Stimulated activated CD4-positive, alpha-beta T cell treated with anti-CD3 and anti-CD28 coated beads, Interleukin-1b, Interleukin-23, amount 100 ng/mL, for 24 hours (primary cell): ENCODE measurements at regions not wholly inside any gene's neighbourhood (a gene's known extent, or its start where the extent isn't known, plus 50 kb on each side); places are given as distances from the start of the nearest gene placed in this dataset.

ENCODE experiments used
- DNase-seq, 4 experiments: peaks; one replicate each; pipeline ENCODE4 v3.0.0-alpha.2; 2020; ENCODE audit warnings: low read depth in 4 of 4, low spot score in 1 of 4

GRCh38 chrX:39915081-39915480 is 182.7 kb downstream of the BCOR start:
- no peak for DNase-seq

- no peak for DNase-seq
These were observed 182.2 kb downstream of the BCOR start for GRCh38 chrX:39915596-39915995.

GRCh38 chrX:39921838-39922237 is 175.9 kb downstream of the BCOR start:
- DNase-seq, result no peak

- no peak for DNase-seq
These were observed 175.3 kb downstream of the BCOR start for GRCh38 chrX:39922488-39922887.

GRCh38 chrX:39922926-39923325 is 174.8 kb downstream of the BCOR start:
- DNase-seq, result no peak

GRCh38 chrX:39927380-39927779 is 170.4 kb downstream of the BCOR start:
- no peak for DNase-seq

GRCh38 chrX:39928704-39929378 is 168.9 kb downstream of the BCOR start:
- DNase-seq, result no peak

- DNase-seq, result no peak
These were observed 168.3 kb downstream of the BCOR start for GRCh38 chrX:39929379-39930025.

- DNase-seq, result no peak
These were observed 166.8 kb downstream of the BCOR start for GRCh38 chrX:39930786-39931528.

GRCh38 chrX:39931529-39932282 is 166.1 kb downstream of the BCOR start:
- DNase-seq, result no peak

- no peak for DNase-seq
These were observed 162.2 kb downstream of the BCOR start for GRCh38 chrX:39935411-39936064.

- peak in 1 of 4 experiments; percentile 5 for DNase-seq
These were observed 160.6 kb downstream of the BCOR start for GRCh38 chrX:39936886-39937770.

GRCh38 chrX:39938466-39938865 is 159.3 kb downstream of the BCOR start:
- no peak for DNase-seq

- DNase-seq, result no peak
These were observed 158.1 kb downstream of the BCOR start for GRCh38 chrX:39939678-39940077.

GRCh38 chrX:39941332-39941920 is 156.3 kb downstream of the BCOR start:
- no peak for DNase-seq

- DNase-seq, result no peak
These were observed 153.3 kb downstream of the BCOR start for GRCh38 chrX:39944416-39944815.

GRCh38 chrX:39945709-39946108 is 152.0 kb downstream of the BCOR start:
- DNase-seq, result no peak

- DNase-seq, result no peak
These were observed 150.9 kb downstream of the BCOR start for GRCh38 chrX:39946822-39947221.

GRCh38 chrX:39948582-39948981 is 149.2 kb downstream of the BCOR start:
- no peak for DNase-seq
